Neural progenitor cell (in vitro differentiated cells): ENCODE measurements at regions not wholly inside any gene's neighbourhood (a gene's known extent, or its start where the extent isn't known, plus 50 kb on each side); places are given as distances from the start of the nearest gene placed in this dataset.

Experiments used
- CTCF ChIP-seq: fragments of 200-600 bp; sonication (generic); IDR thresholded peaks from 2 replicates; pipeline ENCODE4 v1.5.1; 2017; ENCODE audit warnings: antibody characterized with exemption, mild to moderate bottlenecking
- EZH2 ChIP-seq: fragments of 200-600 bp; sonication (generic); IDR thresholded peaks from 2 replicates; pipeline ENCODE4 v1.6.1; 2017; ENCODE audit warnings: antibody characterized with exemption, mild to moderate bottlenecking, moderate library complexity

- TF ChIP-seq CTCF (no peak), EZH2 (no peak)
These were observed 191.8 kb downstream of the BCOR start for GRCh38 chrX:39905946-39906345.
